ENCODE measurements at regions not wholly inside any gene's neighbourhood (a gene's known extent, or its start where the extent isn't known, plus 50 kb on each side); places are given as distances from the start of the nearest gene placed in this dataset.

- H3K27me3 ChIP-seq (ENCODE audit: control insufficient read depth, insufficient read depth, low read length): no peaks in the 10 kb centered on the region
- no peak overlapping the region for H3K4me3 ChIP-seq (ENCODE audit: low read depth, low read length)
- H3K36me3 ChIP-seq (ENCODE audit: control insufficient read depth, insufficient read depth, low read length): no peaks in the 10 kb centered on the region
- DNase-seq (ENCODE audit: low read depth) (no peak), FAIRE-seq (no peak)
- no peak for TF ChIP-seq CTCF (IDR thresholded peaks at IDR 0.05; ENCODE audit: insufficient read depth, low read length, severe bottlenecking)
Observed at GRCh38 chr3:159232966-159233365, 431.1 kb downstream of the MFSD1 start.

GRCh38 chr3:159233734-159234133 lies 431.9 kb downstream of the MFSD1 start:
- FAIRE-seq (no peak), DNase-seq (ENCODE audit: low read depth) (no peak)
- H3K36me3 ChIP-seq (ENCODE audit: control insufficient read depth, insufficient read depth, low read length): no peaks in the 10 kb centered on the region
- TF ChIP-seq CTCF (IDR thresholded peaks at IDR 0.05; ENCODE audit: insufficient read depth, low read length, severe bottlenecking): no peak
- H3K4me3 ChIP-seq (ENCODE audit: low read depth, low read length): no peak overlapping the region
- H3K27me3 ChIP-seq (ENCODE audit: control insufficient read depth, insufficient read depth, low read length): no peaks in the 10 kb centered on the region

- Histone ChIP-seq H3K36me3 (ENCODE audit: control insufficient read depth, insufficient read depth, low read length) (no peaks in the 10 kb centered on the region), H3K4me3 (ENCODE audit: low read depth, low read length) (no peak overlapping the region), H3K27me3 (ENCODE audit: control insufficient read depth, insufficient read depth, low read length) (no peaks in the 10 kb centered on the region)
- FAIRE-seq (no peak), DNase-seq (ENCODE audit: low read depth) (no peak)
- no peak for TF ChIP-seq CTCF (IDR thresholded peaks at IDR 0.05; ENCODE audit: insufficient read depth, low read length, severe bottlenecking)
Observed at GRCh38 chr3:159234306-159234705, 432.5 kb downstream of the MFSD1 start.

GRCh38 chr3:159236321-159236720 lies 434.5 kb downstream of the MFSD1 start:
- no peak for TF ChIP-seq CTCF (IDR thresholded peaks at IDR 0.05; ENCODE audit: insufficient read depth, low read length, severe bottlenecking)
- Histone ChIP-seq H3K27me3 (ENCODE audit: control insufficient read depth, insufficient read depth, low read length) (no peaks in the 10 kb centered on the region), H3K36me3 (ENCODE audit: control insufficient read depth, insufficient read depth, low read length) (no peaks in the 10 kb centered on the region), H3K4me3 (ENCODE audit: low read depth, low read length) (no peak overlapping the region)
- DNase-seq (ENCODE audit: low read depth) (no peak), FAIRE-seq (no peak)

GRCh38 chr3:159237226-159237625 lies 435.4 kb downstream of the MFSD1 start:
- Histone ChIP-seq H3K4me3 (ENCODE audit: low read depth, low read length) (no peak overlapping the region), H3K36me3 (ENCODE audit: control insufficient read depth, insufficient read depth, low read length) (no peaks in the 10 kb centered on the region), H3K27me3 (ENCODE audit: control insufficient read depth, insufficient read depth, low read length) (no peaks in the 10 kb centered on the region)
- DNase-seq (ENCODE audit: low read depth): no peak
- no peak for FAIRE-seq
- TF ChIP-seq CTCF (IDR thresholded peaks at IDR 0.05; ENCODE audit: insufficient read depth, low read length, severe bottlenecking): no peak

GRCh38 chr3:159238646-159239045 lies 436.8 kb downstream of the MFSD1 start:
- FAIRE-seq: no peak
- no peak overlapping the region for H3K4me3 ChIP-seq (ENCODE audit: low read depth, low read length)
- DNase-seq (ENCODE audit: low read depth): no peak
- H3K27me3 ChIP-seq (ENCODE audit: control insufficient read depth, insufficient read depth, low read length): no peaks in the 10 kb centered on the region
- TF ChIP-seq CTCF (IDR thresholded peaks at IDR 0.05; ENCODE audit: insufficient read depth, low read length, severe bottlenecking): no peak
- H3K36me3 ChIP-seq (ENCODE audit: control insufficient read depth, insufficient read depth, low read length): no peaks in the 10 kb centered on the region

All from bronchial epithelial cell (primary cell).